ENCODE measurements at regions not wholly inside any gene's neighbourhood (a gene's known extent, or its start where the extent isn't known, plus 50 kb on each side); places are given as distances from the start of the nearest gene placed in this dataset.

- no peak for DNase-seq
Measured at GRCh38 chr21:38203229-38203628, 53.6 kb upstream of the KCNJ15 start.

DNA sequence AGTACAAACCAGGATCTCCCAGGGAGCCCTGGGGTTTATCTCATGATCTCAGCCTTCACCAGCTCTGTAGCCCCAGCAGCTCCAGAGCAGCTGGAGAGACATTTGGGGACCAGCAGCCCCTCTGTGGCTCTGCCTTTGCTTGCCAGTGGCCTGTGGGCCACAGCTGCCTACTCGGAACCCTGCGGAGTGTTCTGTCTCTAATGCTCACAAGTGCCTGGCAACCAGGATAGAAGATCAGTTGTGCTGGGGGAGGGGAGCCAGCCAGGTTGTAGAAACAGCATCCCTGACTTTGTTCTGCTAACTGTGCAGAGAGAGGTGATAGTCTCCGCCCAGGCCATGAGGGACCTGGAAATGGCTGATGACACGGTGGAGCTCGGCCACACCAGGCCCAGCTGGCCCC lies 50.9 kb upstream of the KCNJ15 start:
- no peak for DNase-seq

DNA sequence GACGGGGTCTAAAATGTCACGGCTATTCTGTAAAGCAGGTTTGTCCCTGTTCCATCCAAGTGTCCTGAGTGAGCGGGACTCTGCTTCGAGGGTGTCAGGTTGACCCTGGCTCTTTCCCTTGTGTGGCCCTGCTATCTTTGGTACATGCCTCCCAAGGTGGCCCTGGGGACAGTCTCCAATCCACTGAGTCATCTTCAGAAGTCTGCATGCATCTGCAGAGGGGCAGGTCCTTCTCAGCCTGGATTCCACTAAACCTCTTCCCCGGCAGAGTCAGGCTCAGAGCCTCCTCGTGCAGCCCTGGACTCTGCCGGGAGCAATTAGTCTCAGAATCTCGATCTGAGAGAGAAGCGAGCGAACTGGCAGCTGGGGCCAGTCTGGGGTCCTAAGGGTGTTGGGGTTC lies 50.1 kb upstream of the KCNJ15 start:
- DNase-seq, result no peak

Data from stimulated activated CD8-positive, alpha-beta memory T cell treated with anti-CD3 and anti-CD28 coated beads, Interleukin-4, amount 100 ng/mL, for 48 hours (primary cell).